ENCODE measurements at regions not wholly inside any gene's neighbourhood (a gene's known extent, or its start where the extent isn't known, plus 50 kb on each side); places are given as distances from the start of the nearest gene placed in this dataset.

GRCh38 chr2:78082555-78082954 lies 560.4 kb upstream of the LRRTM4 start:
- TF ChIP-seq CTCF (IDR thresholded peaks at IDR 0.05) (no peak), POLR2A (IDR thresholded peaks at IDR 0.05) (no peak), POLR2AphosphoS5 (IDR thresholded peaks at IDR 0.05; ENCODE audit: insufficient read depth in 1 of 2, low read depth in 1 of 2) (no peak)

Measured in vagina (tissue), 2 donors.